ENCODE measurements at regions not wholly inside any gene's neighbourhood (a gene's known extent, or its start where the extent isn't known, plus 50 kb on each side); places are given as distances from the start of the nearest gene placed in this dataset.
"Not testable (repeated sequence)": the region's sequence is repeated elsewhere in the genome, so short reads cannot be mapped to it uniquely, and the experiment has no call there.

DNA sequence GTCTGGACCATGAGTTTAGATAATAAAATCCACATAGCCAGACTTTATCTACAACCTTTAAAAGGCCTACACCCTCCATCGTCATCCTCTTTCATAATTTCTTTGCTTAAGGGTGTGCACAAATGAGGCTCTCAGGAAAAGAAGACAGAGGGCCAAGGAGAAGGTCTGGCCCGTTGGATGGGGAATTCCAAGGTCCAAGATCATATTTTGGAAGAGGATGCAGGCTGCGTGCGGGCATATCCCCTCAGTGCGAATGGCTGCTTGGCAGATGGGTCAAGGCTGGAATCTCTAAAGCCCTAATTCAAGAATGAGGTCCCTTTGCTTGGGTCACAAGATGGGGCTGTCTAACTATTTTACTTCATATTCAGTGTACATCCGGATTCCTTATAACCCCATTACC, 782.2 kb upstream of the NCAM2 start:
- Mint-ChIP-seq H3K4me1 (ENCODE audit: low read depth, unreplicated experiment) (no peaks in the 10 kb centered on the region), H3K9me3 (ENCODE audit: unreplicated experiment) (no peaks in the 10 kb centered on the region), H3K27me3 (ENCODE audit: low read depth, unreplicated experiment) (no peaks in the 10 kb centered on the region), H3K27ac (ENCODE audit: unreplicated experiment) (no peak overlapping the region), H3K4me3 (ENCODE audit: unreplicated experiment) (no peak overlapping the region), H3K36me3 (ENCODE audit: low read depth, unreplicated experiment) (no peaks in the 10 kb centered on the region)
- Histone ChIP-seq H3K9ac (ENCODE audit: low read length) (no peak overlapping the region), H3K4me3 (ENCODE audit: insufficient read depth, low read depth, low read length) (no peak overlapping the region), H3K36me3 (ENCODE audit: insufficient read depth, low read length) (no peaks in the 10 kb centered on the region), H3K4me2 (ENCODE audit: low read length) (no peak overlapping the region), H3K27ac (ENCODE audit: low read depth, low read length) (no peak overlapping the region), H3K27me3 (ENCODE audit: insufficient read depth, low read length) (no peaks in the 10 kb centered on the region), H3K9me3 (ENCODE audit: insufficient read depth, low read depth, low read length) (peaks cover 9% of the 10 kb centered on the region), H4K20me1 (ENCODE audit: insufficient read depth, low read length) (no peaks in the 10 kb centered on the region), H3K4me1 (ENCODE audit: insufficient read depth, low read length) (no peaks in the 10 kb centered on the region), H3K79me2 (ENCODE audit: insufficient read depth, low read length) (no peaks in the 10 kb centered on the region), H2AFZ (ENCODE audit: low read depth, low read length) (no peak overlapping the region)
- TF ChIP-seq, protein P1, sequence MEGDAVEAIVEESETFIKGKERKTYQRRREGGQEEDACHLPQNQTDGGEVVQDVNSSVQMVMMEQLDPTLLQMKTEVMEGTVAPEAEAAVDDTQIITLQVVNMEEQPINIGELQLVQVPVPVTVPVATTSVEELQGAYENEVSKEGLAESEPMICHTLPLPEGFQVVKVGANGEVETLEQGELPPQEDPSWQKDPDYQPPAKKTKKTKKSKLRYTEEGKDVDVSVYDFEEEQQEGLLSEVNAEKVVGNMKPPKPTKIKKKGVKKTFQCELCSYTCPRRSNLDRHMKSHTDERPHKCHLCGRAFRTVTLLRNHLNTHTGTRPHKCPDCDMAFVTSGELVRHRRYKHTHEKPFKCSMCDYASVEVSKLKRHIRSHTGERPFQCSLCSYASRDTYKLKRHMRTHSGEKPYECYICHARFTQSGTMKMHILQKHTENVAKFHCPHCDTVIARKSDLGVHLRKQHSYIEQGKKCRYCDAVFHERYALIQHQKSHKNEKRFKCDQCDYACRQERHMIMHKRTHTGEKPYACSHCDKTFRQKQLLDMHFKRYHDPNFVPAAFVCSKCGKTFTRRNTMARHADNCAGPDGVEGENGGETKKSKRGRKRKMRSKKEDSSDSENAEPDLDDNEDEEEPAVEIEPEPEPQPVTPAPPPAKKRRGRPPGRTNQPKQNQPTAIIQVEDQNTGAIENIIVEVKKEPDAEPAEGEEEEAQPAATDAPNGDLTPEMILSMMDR (IDR thresholded peaks at IDR 0.05; ENCODE audit: insufficient read depth, low read depth, low read length) = no peak
- TF ChIP-seq EZH2 (IDR thresholded peaks at IDR 0.05; ENCODE audit: insufficient read depth, low read length) = no peak
- DNase-seq (ENCODE audit: low read depth) (no peak), FAIRE-seq (no peak)

DNA sequence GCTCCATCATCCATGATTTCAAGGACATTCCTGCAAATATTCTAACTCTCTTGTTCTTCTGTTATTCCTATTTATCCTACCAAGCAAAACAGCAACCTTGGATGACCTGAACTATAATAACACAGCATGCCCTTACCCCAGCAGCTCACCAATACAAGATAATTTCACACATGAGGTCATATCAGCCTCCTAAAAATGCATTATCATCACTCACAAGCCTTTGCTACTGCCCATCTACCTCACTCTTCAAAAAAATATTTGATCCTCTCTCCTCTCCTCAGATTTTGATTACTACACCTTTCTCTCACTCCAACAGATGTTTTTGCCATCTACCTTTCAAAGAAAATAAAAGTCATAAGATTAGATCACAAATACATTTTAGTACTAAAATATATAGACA, 777.6 kb upstream of the NCAM2 start:
- no peak overlapping the region for H3K4me3 ChIP-seq (ENCODE audit: insufficient read depth, low read depth, low read length)
- H4K20me1 ChIP-seq (ENCODE audit: insufficient read depth, low read length) = no peaks in the 10 kb centered on the region
- no peaks in the 10 kb centered on the region for H3K9me3 Mint-ChIP-seq (ENCODE audit: unreplicated experiment)
- no peaks in the 10 kb centered on the region for H3K4me1 ChIP-seq (ENCODE audit: insufficient read depth, low read length)
- peaks cover 4% of the 10 kb centered on the region for H3K4me1 Mint-ChIP-seq (ENCODE audit: low read depth, unreplicated experiment)
- H3K4me2 ChIP-seq (ENCODE audit: low read length) = no peak overlapping the region
- FAIRE-seq = no peak
- H3K27ac ChIP-seq (ENCODE audit: low read depth, low read length) = no peak overlapping the region
- H3K27me3 ChIP-seq (ENCODE audit: insufficient read depth, low read length) = no peaks in the 10 kb centered on the region
- H3K9me3 ChIP-seq (ENCODE audit: insufficient read depth, low read depth, low read length) = peaks cover 4% of the 10 kb centered on the region
- no peaks in the 10 kb centered on the region for H3K36me3 ChIP-seq (ENCODE audit: insufficient read depth, low read length)
- TF ChIP-seq, protein P1 (IDR thresholded peaks at IDR 0.05; ENCODE audit: insufficient read depth, low read depth, low read length) = no peak
- TF ChIP-seq EZH2 (IDR thresholded peaks at IDR 0.05; ENCODE audit: insufficient read depth, low read length) = no peak
- H2AFZ ChIP-seq (ENCODE audit: low read depth, low read length) = no peak overlapping the region
- H3K4me3 Mint-ChIP-seq (ENCODE audit: unreplicated experiment) = no peak overlapping the region
- no peaks in the 10 kb centered on the region for H3K36me3 Mint-ChIP-seq (ENCODE audit: low read depth, unreplicated experiment)
- H3K9ac ChIP-seq (ENCODE audit: low read length) = no peak overlapping the region
- no peaks in the 10 kb centered on the region for H3K27me3 Mint-ChIP-seq (ENCODE audit: low read depth, unreplicated experiment)
- no peak overlapping the region for H3K27ac Mint-ChIP-seq (ENCODE audit: unreplicated experiment)
- no peaks in the 10 kb centered on the region for H3K79me2 ChIP-seq (ENCODE audit: insufficient read depth, low read length)
- DNase-seq (ENCODE audit: low read depth) = no peak

DNA sequence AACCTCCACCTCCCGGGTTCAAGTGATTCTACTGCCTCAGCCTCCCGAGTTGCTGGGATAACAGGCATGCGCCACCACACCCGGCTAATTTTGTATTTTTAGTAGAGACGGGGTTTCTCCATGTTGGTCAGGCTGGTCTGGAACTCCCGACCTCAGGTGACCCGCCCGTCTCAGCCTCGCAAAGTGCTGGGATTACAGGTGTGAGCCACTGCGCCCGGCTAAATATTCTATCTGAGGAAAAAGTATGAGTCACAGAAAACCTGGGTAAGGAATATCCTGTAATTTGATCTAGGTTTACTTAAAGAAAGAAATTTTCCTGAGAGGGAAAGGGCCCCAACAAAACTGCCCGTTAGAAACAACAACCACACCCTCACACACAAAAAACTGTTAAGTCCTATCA, 776.2 kb upstream of the NCAM2 start:
- not testable (repeated sequence) for H4K20me1 ChIP-seq (ENCODE audit: insufficient read depth, low read length); H3K36me3 Mint-ChIP-seq (ENCODE audit: low read depth, unreplicated experiment); H3K4me1 ChIP-seq (ENCODE audit: insufficient read depth, low read length); H3K36me3 ChIP-seq (ENCODE audit: insufficient read depth, low read length); H3K4me2 ChIP-seq (ENCODE audit: low read length); H3K27me3 Mint-ChIP-seq (ENCODE audit: low read depth, unreplicated experiment); H3K4me3 Mint-ChIP-seq (ENCODE audit: unreplicated experiment); H3K27ac Mint-ChIP-seq (ENCODE audit: unreplicated experiment); H3K9me3 ChIP-seq (ENCODE audit: insufficient read depth, low read depth, low read length); H3K9me3 Mint-ChIP-seq (ENCODE audit: unreplicated experiment); H3K9ac ChIP-seq (ENCODE audit: low read length); H3K4me1 Mint-ChIP-seq (ENCODE audit: low read depth, unreplicated experiment); H3K27me3 ChIP-seq (ENCODE audit: insufficient read depth, low read length); H3K27ac ChIP-seq (ENCODE audit: low read depth, low read length); H3K79me2 ChIP-seq (ENCODE audit: insufficient read depth, low read length); H3K4me3 ChIP-seq (ENCODE audit: insufficient read depth, low read depth, low read length); H2AFZ ChIP-seq (ENCODE audit: low read depth, low read length); DNase-seq (ENCODE audit: low read depth); FAIRE-seq

DNA sequence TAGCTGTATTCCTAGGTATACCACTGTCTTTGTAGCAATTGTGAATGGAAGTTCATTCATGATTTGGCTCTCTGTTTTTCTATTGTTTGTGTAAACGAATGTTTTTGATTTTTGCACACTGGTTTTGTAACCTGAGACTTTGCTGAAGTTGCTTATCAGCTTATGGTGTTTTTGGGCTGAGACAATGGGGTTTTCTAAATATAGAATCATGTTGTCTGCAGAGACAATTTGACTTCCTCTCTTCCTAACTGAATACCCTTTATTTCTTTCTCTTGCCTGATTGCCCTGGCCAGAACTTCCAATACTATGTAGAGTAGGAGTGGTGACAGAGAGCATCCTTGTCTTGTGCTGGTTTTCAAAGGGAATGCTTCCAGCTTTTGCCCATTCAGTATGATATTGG, 761.6 kb upstream of the NCAM2 start:
- not testable (repeated sequence) for H3K27ac Mint-ChIP-seq (ENCODE audit: unreplicated experiment); H3K79me2 ChIP-seq (ENCODE audit: insufficient read depth, low read length); H3K36me3 ChIP-seq (ENCODE audit: insufficient read depth, low read length); H3K9ac ChIP-seq (ENCODE audit: low read length); H3K27me3 ChIP-seq (ENCODE audit: insufficient read depth, low read length); H3K4me3 ChIP-seq (ENCODE audit: insufficient read depth, low read depth, low read length); H3K9me3 ChIP-seq (ENCODE audit: insufficient read depth, low read depth, low read length); H4K20me1 ChIP-seq (ENCODE audit: insufficient read depth, low read length); H3K36me3 Mint-ChIP-seq (ENCODE audit: low read depth, unreplicated experiment); H3K27ac ChIP-seq (ENCODE audit: low read depth, low read length); H3K9me3 Mint-ChIP-seq (ENCODE audit: unreplicated experiment); FAIRE-seq; H3K4me2 ChIP-seq (ENCODE audit: low read length); DNase-seq (ENCODE audit: low read depth); H3K27me3 Mint-ChIP-seq (ENCODE audit: low read depth, unreplicated experiment); H3K4me1 ChIP-seq (ENCODE audit: insufficient read depth, low read length); H2AFZ ChIP-seq (ENCODE audit: low read depth, low read length); H3K4me3 Mint-ChIP-seq (ENCODE audit: unreplicated experiment); H3K4me1 Mint-ChIP-seq (ENCODE audit: low read depth, unreplicated experiment)

Data from astrocyte (in vitro differentiated cells and primary cell).